ENCODE measurements at regions not wholly inside any gene's neighbourhood (a gene's known extent, or its start where the extent isn't known, plus 50 kb on each side); places are given as distances from the start of the nearest gene placed in this dataset.

- TF ChIP-seq CTCF (IDR thresholded peaks at IDR 0.05) (no peak), POLR2AphosphoS5 (IDR thresholded peaks at IDR 0.05) (no peak), EP300 (IDR thresholded peaks at IDR 0.05) (no peak), POLR2A (IDR thresholded peaks at IDR 0.05) (no peak)
Measured at GRCh38 chr4:150018257-150018656, 60.0 kb upstream of the DCLK2 start.
